OCI-LY1 (cell line): ENCODE measurements at regions not wholly inside any gene's neighbourhood (a gene's known extent, or its start where the extent isn't known, plus 50 kb on each side); places are given as distances from the start of the nearest gene placed in this dataset.

ENCODE experiments used
- CTCF ChIP-seq: fragments of 200-600 bp; sonication (generic), shearing (Covaris generic); IDR thresholded peaks from 2 replicates; pipeline ENCODE4 v1.5.1; 2017; ENCODE audit warnings: mild to moderate bottlenecking, antibody characterized with exemption, low read length, moderate library complexity, mixed read lengths
- EZH2 ChIP-seq: fragments of 200-600 bp; sonication (generic), shearing (Covaris generic); IDR thresholded peaks from 2 replicates; pipeline ENCODE4 v1.8.0; 2017; ENCODE audit warnings: borderline replicate concordance, mixed run types, mild to moderate bottlenecking, antibody characterized with exemption, low read length, moderate library complexity, mixed read lengths

GRCh38 chr7:25320791-25321190, 92.5 kb upstream of the NPVF start:
- TF ChIP-seq CTCF: no peak
- no peak for TF ChIP-seq EZH2
